ENCODE measurements at regions not wholly inside any gene's neighbourhood (a gene's known extent, or its start where the extent isn't known, plus 50 kb on each side); places are given as distances from the start of the nearest gene placed in this dataset.

DNA sequence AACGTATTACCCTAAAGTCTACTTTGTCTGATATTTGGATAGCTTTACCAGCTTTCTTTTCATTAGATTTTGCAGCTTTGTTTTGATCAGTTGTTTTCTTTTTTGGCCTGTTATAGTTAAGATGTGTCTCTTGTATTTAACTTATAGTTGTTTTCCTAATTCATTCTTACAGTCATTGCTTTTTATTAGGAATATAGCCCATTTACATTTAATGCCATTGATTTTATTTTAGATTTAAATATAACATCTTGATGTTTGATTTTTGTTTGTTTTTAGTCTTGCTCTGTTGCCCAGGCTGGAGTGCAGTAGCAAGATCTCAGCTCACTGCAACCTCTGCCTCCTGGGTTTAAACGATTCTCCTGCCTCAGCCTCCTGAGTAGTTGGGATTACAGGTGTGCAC lies 215.9 kb upstream of the HDAC4 start:
- intact Hi-C loops (cut with micrococcal nuclease), result no loop called here
- Histone ChIP-seq H2AFZ (ENCODE audit: low read depth, low read length) (no peak overlapping the region), H3K36me3 (ENCODE audit: control insufficient read depth in 2 of 2, extremely low read depth in 1 of 2, insufficient read depth in 2 of 2, low read length in 2 of 2) (no peaks in the 10 kb centered on the region), H3K4me2 (ENCODE audit: insufficient read depth, low read length) (no peak overlapping the region), H3K4me1 (ENCODE audit: control insufficient read depth, extremely low read depth, insufficient read depth, low read length) (no peaks in the 10 kb centered on the region), H4K20me1 (replicated peaks; ENCODE audit: control insufficient read depth, extremely low read depth, insufficient read depth, low read length) (no peaks in the 10 kb centered on the region), H3K4me3 (replicated peaks in 1 of 3; ENCODE audit: insufficient read depth in 1 of 3, low read depth in 1 of 3, low read length in 3 of 3) (no peak overlapping the region), H3K9me3 (replicated peaks; ENCODE audit: control insufficient read depth, insufficient read depth, low read length) (no peaks in the 10 kb centered on the region), H3K27ac (ENCODE audit: insufficient read depth, low read depth, low read length) (no peak overlapping the region), H3K9me1 (replicated peaks; ENCODE audit: control insufficient read depth, extremely low read depth, insufficient read depth, low read length) (no peaks in the 10 kb centered on the region), H3K9ac (replicated peaks; ENCODE audit: extremely low read depth, insufficient read depth, low read length) (no peak overlapping the region), H3K27me3 (ENCODE audit: control insufficient read depth in 2 of 2, insufficient read depth in 2 of 2, low read length in 2 of 2) (no peaks in the 10 kb centered on the region), H3K79me2 (ENCODE audit: control insufficient read depth, insufficient read depth, low read length) (no peaks in the 10 kb centered on the region)
- DNase-seq (ENCODE audit: low read depth, low spot score) (no peak), FAIRE-seq (no peak)
- no TSS peak for BruUV-seq (replicated peaks)
- ChIA-PET CTCF (no interaction called here), POLR2A (no interaction called here)
- no peak for TF ChIP-seq FOS (IDR thresholded peaks at IDR 0.05; ENCODE audit: borderline replicate concordance, insufficient read depth, low read length)
- TF ChIP-seq, protein P1, sequence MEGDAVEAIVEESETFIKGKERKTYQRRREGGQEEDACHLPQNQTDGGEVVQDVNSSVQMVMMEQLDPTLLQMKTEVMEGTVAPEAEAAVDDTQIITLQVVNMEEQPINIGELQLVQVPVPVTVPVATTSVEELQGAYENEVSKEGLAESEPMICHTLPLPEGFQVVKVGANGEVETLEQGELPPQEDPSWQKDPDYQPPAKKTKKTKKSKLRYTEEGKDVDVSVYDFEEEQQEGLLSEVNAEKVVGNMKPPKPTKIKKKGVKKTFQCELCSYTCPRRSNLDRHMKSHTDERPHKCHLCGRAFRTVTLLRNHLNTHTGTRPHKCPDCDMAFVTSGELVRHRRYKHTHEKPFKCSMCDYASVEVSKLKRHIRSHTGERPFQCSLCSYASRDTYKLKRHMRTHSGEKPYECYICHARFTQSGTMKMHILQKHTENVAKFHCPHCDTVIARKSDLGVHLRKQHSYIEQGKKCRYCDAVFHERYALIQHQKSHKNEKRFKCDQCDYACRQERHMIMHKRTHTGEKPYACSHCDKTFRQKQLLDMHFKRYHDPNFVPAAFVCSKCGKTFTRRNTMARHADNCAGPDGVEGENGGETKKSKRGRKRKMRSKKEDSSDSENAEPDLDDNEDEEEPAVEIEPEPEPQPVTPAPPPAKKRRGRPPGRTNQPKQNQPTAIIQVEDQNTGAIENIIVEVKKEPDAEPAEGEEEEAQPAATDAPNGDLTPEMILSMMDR (IDR thresholded peaks at IDR 0.05; ENCODE audit: extremely low read depth in 1 of 2, insufficient read depth in 1 of 2, low read depth in 1 of 2, low read length in 2 of 2), result no peak
- TF ChIP-seq EZH2 (IDR thresholded peaks at IDR 0.05; ENCODE audit: borderline replicate concordance, low read depth, low read length, severe bottlenecking), result no peak
- TF ChIP-seq, protein P2, sequence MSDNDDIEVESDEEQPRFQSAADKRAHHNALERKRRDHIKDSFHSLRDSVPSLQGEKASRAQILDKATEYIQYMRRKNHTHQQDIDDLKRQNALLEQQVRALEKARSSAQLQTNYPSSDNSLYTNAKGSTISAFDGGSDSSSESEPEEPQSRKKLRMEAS (IDR thresholded peaks at IDR 0.05; ENCODE audit: insufficient read depth, insufficient read length), result no peak
- TF ChIP-seq POLR2AphosphoS5 (IDR thresholded peaks at IDR 0.05; ENCODE audit: insufficient read depth, low read depth, low read length), result no peak
- TF ChIP-seq JUN (IDR thresholded peaks at IDR 0.05; ENCODE audit: borderline replicate concordance, insufficient read depth, insufficient read length, low read depth), result no peak
- no peak for TF ChIP-seq MYC (IDR thresholded peaks at IDR 0.05; ENCODE audit: low read depth, low read length)
- no peak for TF ChIP-seq GATA2 (IDR thresholded peaks at IDR 0.05; ENCODE audit: insufficient read depth, insufficient read length, low read depth, low read length)
- no peak for TF ChIP-seq POLR2A (IDR thresholded peaks at IDR 0.05; ENCODE audit: low read depth, low read length)
- dilution Hi-C loops (cut with MboI; ENCODE audit: extremely low pct_ligation_motif_present, low sequenced_read_pairs), result no loop called here
